Memory B cell (primary cell): ENCODE measurements at regions not wholly inside any gene's neighbourhood (a gene's known extent, or its start where the extent isn't known, plus 50 kb on each side); places are given as distances from the start of the nearest gene placed in this dataset.

ENCODE experiments used
- ATAC-seq: fragments of 150-1000 bp; cut with Tn5 transposase; 2 replicates; pipeline ENCODE4 v1.10.0; 2021; ENCODE audit warnings: low read depth, mild to moderate bottlenecking, moderate library complexity
- DNase-seq, 2 donors: peaks; one replicate each; pipeline ENCODE4 v3.0.0; 2022; ENCODE audit warnings: low spot score in 2 of 2
- H3K27ac Mint-ChIP-seq: one replicate; pipeline ENCODE4 v1.8.0; 2022; ENCODE audit warnings: mild to moderate bottlenecking, moderate library complexity, mixed read lengths
- H3K27me3 Mint-ChIP-seq: one replicate; pipeline ENCODE4 v1.8.0; 2022; ENCODE audit warnings: mixed read lengths
- H3K36me3 Mint-ChIP-seq: one replicate; pipeline ENCODE4 v1.8.0; 2022; ENCODE audit warnings: mild to moderate bottlenecking, mixed read lengths
- H3K4me1 Mint-ChIP-seq: one replicate; pipeline ENCODE4 v1.8.0; 2022; ENCODE audit warnings: mixed read lengths
- H3K4me3 Mint-ChIP-seq: one replicate; pipeline ENCODE4 v1.8.0; 2022; ENCODE audit warnings: mild to moderate bottlenecking, moderate library complexity, mixed read lengths
- H3K9me3 Mint-ChIP-seq: one replicate; pipeline ENCODE4 v1.8.0; 2022; ENCODE audit warnings: mixed read lengths

DNA sequence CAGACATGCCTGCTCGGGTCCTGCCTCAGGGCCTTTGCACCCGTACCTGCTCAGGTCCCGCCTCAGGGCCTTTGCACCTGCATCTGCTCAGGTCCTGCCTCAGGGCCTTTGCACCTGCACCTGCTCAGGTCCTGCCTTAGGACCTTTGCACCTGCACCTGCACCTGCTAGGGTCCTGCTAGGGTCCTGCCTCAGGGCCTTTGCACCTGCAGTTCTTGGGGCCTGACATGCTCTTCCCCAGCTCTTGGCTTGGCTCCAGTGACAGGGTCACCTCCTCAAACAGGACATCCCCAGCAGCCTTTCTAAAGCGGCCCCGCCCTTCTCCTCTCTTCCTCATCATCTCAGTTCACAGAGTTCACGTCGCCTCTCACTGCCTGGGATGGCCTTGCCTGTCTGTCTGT lies 54.9 kb upstream of the NCOR2 start:
- H3K4me3 Mint-ChIP-seq = no peak overlapping the region
- peaks cover 1% of the 10 kb centered on the region for H3K36me3 Mint-ChIP-seq
- H3K27ac Mint-ChIP-seq = no peak overlapping the region
- peaks cover 3% of the 10 kb centered on the region for H3K4me1 Mint-ChIP-seq
- DNase-seq (no peak), ATAC-seq (no peak)
- no peaks in the 10 kb centered on the region for H3K9me3 Mint-ChIP-seq
- H3K27me3 Mint-ChIP-seq = peaks cover 11% of the 10 kb centered on the region

GRCh38 chr12:124621296-124621660 lies 53.9 kb upstream of the NCOR2 start:
- DNase-seq (no peak), ATAC-seq (no peak)
- Mint-ChIP-seq H3K9me3 (no peaks in the 10 kb centered on the region), H3K27me3 (peaks cover 11% of the 10 kb centered on the region), H3K27ac (no peak overlapping the region), H3K4me3 (no peak overlapping the region), H3K4me1 (peaks cover 8% of the 10 kb centered on the region), H3K36me3 (peaks cover 1% of the 10 kb centered on the region)

DNA sequence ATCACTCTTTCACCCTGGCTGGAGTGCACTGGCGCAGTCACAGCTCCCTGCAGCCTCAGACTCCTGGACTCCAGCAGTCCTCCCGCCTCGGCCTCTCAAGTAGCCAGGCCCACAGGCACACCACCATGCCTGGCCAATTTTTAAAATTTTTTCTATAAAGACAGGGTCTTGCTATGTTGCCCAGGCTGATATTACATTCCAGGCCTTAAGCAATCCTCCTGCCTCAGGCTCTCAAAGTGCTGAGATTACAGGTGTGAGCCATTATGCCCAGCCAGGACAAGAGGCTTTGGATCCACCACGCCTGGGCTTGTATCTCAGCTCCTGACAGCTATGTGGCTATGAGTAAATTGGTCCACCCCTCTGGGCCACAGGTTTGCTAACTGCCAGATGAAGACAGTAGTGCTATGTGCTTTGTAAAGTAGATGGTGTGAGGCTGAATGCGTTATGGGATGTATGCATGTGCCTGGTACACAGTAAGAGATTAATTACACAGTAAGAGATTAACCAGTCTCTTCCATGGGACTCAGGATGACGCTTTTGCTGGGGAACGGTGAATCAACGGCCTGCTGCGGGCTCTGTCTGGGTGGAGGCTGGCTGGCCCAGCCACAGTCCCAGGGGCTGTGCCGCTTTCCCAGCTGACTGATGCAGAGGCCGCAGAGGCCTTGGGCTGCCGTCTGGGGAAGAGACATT lies 53.3 kb upstream of the NCOR2 start:
- ATAC-seq = no peak
- DNase-seq = no peak
- Mint-ChIP-seq H3K4me3 (no peak overlapping the region), H3K27me3 (peaks cover 11% of the 10 kb centered on the region), H3K9me3 (no peaks in the 10 kb centered on the region), H3K36me3 (peaks cover 1% of the 10 kb centered on the region), H3K27ac (no peak overlapping the region), H3K4me1 (peaks cover 8% of the 10 kb centered on the region)

- no peaks in the 10 kb centered on the region for H3K9me3 Mint-ChIP-seq
- no peak overlapping the region for H3K27ac Mint-ChIP-seq
- no peak overlapping the region for H3K4me3 Mint-ChIP-seq
- ATAC-seq (no peak), DNase-seq (no peak)
- H3K36me3 Mint-ChIP-seq = no peaks in the 10 kb centered on the region
- H3K27me3 Mint-ChIP-seq = peaks cover 7% of the 10 kb centered on the region
- H3K4me1 Mint-ChIP-seq = peaks cover 8% of the 10 kb centered on the region
Observed at GRCh38 chr12:124618291-124618902, 51.0 kb upstream of the NCOR2 start.

DNA sequence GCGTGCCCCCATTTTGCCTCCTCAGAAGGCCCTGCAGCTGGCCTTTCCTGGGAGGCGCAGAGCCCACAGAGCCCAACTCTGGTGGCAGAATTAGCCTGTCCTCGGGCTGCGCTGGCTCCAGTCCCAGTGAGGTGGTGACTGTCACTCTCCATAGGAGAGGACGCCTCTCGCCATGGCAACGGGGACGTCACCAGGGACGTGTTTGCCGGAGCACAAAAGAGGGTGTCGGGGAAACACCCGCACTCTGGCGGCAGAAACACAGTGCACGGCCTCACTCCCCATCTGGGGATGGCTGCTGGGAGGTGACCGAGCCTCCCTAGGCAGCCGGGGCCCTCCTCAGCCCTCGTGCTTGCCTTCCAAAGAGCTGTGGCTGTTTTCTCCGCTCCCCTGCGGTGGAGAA lies 50.2 kb upstream of the NCOR2 start:
- H3K27ac Mint-ChIP-seq = no peak overlapping the region
- peaks cover 2% of the 10 kb centered on the region for H3K36me3 Mint-ChIP-seq
- H3K4me1 Mint-ChIP-seq = peaks cover 8% of the 10 kb centered on the region
- DNase-seq (no peak), ATAC-seq (no peak)
- H3K27me3 Mint-ChIP-seq = peaks cover 5% of the 10 kb centered on the region
- H3K9me3 Mint-ChIP-seq = no peaks in the 10 kb centered on the region
- no peak overlapping the region for H3K4me3 Mint-ChIP-seq
